ENCODE measurements at regions not wholly inside any gene's neighbourhood (a gene's known extent, or its start where the extent isn't known, plus 50 kb on each side); places are given as distances from the start of the nearest gene placed in this dataset.
A peak's percentile ranks its signal among the peaks of the same experiment; 100 is the strongest.

DNA sequence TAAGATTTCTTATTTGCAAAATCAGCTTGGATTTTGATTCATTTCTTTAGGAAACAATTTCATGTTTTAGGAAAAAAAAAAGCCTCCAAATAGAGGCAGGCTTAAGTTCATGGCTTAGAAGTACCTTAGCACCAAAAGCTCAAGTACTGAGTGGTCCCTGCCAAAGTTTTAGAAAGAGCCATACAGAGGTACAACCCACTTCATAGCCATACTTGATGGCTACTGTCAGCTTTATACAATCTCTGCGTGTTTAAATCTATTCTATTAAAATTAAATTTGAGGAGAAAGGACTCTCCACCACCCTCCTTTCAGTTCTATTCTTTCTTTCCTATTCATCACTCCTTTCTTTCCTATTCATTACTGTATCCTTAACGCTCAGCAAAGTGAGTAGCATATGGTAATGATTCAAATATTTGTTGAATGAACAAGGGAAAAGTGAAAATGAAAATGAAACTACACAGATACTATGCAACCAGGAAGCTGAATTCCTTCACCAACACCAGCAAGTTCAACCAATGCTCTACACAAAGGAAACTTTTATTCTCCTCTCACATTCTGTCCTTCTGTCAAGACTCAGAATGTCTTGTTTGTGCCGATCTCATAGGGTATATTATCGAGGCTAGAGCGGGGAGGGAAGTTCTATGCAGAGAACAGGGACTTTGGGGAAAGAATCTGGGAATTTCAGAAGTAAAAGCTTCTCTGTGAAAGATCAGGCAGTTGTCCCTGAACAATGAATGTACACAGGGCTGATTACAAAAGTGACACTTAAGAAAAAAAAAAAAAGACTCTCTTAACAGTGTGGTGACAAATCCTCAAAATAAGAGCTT is 138.6 kb upstream of the SPEF2 start (continued):
- peak; percentile 100 for TF ChIP-seq IRF2 (CRISPR knock-in tag; IDR thresholded peaks at IDR 0.05)
- TF ChIP-seq ZNF337 (CRISPR knock-in tag; IDR thresholded peaks at IDR 0.05; ENCODE audit: borderline replicate concordance, low read depth), result no peak
- TF ChIP-seq, protein P1, sequence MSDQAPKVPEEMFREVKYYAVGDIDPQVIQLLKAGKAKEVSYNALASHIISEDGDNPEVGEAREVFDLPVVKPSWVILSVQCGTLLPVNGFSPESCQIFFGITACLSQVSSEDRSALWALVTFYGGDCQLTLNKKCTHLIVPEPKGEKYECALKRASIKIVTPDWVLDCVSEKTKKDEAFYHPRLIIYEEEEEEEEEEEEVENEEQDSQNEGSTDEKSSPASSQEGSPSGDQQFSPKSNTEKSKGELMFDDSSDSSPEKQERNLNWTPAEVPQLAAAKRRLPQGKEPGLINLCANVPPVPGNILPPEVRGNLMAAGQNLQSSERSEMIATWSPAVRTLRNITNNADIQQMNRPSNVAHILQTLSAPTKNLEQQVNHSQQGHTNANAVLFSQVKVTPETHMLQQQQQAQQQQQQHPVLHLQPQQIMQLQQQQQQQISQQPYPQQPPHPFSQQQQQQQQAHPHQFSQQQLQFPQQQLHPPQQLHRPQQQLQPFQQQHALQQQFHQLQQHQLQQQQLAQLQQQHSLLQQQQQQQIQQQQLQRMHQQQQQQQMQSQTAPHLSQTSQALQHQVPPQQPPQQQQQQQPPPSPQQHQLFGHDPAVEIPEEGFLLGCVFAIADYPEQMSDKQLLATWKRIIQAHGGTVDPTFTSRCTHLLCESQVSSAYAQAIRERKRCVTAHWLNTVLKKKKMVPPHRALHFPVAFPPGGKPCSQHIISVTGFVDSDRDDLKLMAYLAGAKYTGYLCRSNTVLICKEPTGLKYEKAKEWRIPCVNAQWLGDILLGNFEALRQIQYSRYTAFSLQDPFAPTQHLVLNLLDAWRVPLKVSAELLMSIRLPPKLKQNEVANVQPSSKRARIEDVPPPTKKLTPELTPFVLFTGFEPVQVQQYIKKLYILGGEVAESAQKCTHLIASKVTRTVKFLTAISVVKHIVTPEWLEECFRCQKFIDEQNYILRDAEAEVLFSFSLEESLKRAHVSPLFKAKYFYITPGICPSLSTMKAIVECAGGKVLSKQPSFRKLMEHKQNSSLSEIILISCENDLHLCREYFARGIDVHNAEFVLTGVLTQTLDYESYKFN (CRISPR knock-in tag; conservative IDR thresholded peaks at IDR 0.05), result 0 out of 2 replicates have a peak, but pooled peaks have one; percentile 24
- peak; percentile 30 for TF ChIP-seq ASH2L (IDR thresholded peaks at IDR 0.05; ENCODE audit: insufficient read length, low read depth, low read length)
- no peak for TF ChIP-seq ZSCAN20 (CRISPR knock-in tag; IDR thresholded peaks at IDR 0.05; ENCODE audit: borderline replicate concordance)
- no peak for TF ChIP-seq U2AF2 (IDR thresholded peaks at IDR 0.05; ENCODE audit: low read depth, low read length)
- peak; percentile 71 for TF ChIP-seq ELF3 (CRISPR knock-in tag; IDR thresholded peaks at IDR 0.05)
- no peak for TF ChIP-seq ZNF350 (CRISPR knock-in tag; IDR thresholded peaks at IDR 0.05; ENCODE audit: borderline replicate concordance, low read depth)
- 0 out of 2 replicates have a peak, but pooled peaks have one; percentile 12 for TF ChIP-seq ZFX (CRISPR knock-in tag; IDR thresholded peaks at IDR 0.05; ENCODE audit: low read depth)
- no peak for TF ChIP-seq PAWR (CRISPR knock-in tag; IDR thresholded peaks at IDR 0.05; ENCODE audit: borderline replicate concordance)
- no peak for TF ChIP-seq ZBTB21 (CRISPR knock-in tag; IDR thresholded peaks at IDR 0.05)
- 0 out of 2 replicates have a peak, but pooled peaks have one; percentile 27 for TF ChIP-seq ZNF124 (CRISPR knock-in tag; IDR thresholded peaks at IDR 0.05)
- no peak for TF ChIP-seq HNF4G (IDR thresholded peaks at IDR 0.05; ENCODE audit: borderline replicate concordance, low read depth, low read length)
- no peak for TF ChIP-seq HNF4G (CRISPR knock-in tag; IDR thresholded peaks at IDR 0.05; ENCODE audit: borderline replicate concordance, low read depth)

All from HepG2 (cell line).